B cell (primary cell): ENCODE measurements at regions not wholly inside any gene's neighbourhood (a gene's known extent, or its start where the extent isn't known, plus 50 kb on each side); places are given as distances from the start of the nearest gene placed in this dataset.

Experiments used
- ATAC-seq: fragments of 200-7000 bp; cut with Tn5 transposase; one replicate; pipeline ENCODE4 v1.10.0; 2021; ENCODE audit warnings: low read depth, mild to moderate bottlenecking, moderate number of reproducible peaks, moderate library complexity
- CTCF ChIA-PET: fragments of 350-600 bp; sonication (Branson Sonifier 250); formaldehyde crosslinking; loops from one replicate; lab custom pipeline; 2021; ENCODE audit warnings: antibody characterized with exemption, inconsistent platforms; lab: Charles Lee
- POLR2A ChIA-PET: fragments of 350-600 bp; sonication (Branson Sonifier 250); formaldehyde crosslinking; loops from one replicate; lab custom pipeline; 2021; ENCODE audit warnings: antibody characterized with exemption; lab: Charles Lee
- DNase-seq: peaks from one replicate; pipeline ENCODE4 v3.0.0; 2013
- H2AFZ ChIP-seq: 2 replicates; pipeline ENCODE4 v1.6.1; 2012; ENCODE audit warnings: mild to moderate bottlenecking, low read depth, low read length; ENCODE audit not compliant: insufficient read depth, poor library complexity, severe bottlenecking
- H3K27ac ChIP-seq, 2 donors: 1 replicate in 1 of 2; 2 replicates in 1 of 2; pipeline ENCODE4 v1.5.1; 2012 to 2013; ENCODE audit warnings: low read length in 2 of 2, mild to moderate bottlenecking in 2 of 2, moderate library complexity in 1 of 2
- H3K27me3 ChIP-seq, 4 experiments: fragments of 200-600 bp in 1 of 4; sonication (generic) in 1 of 4; replicated peaks in 1 of 4; 1 replicate in 2 of 4; 2 replicates in 2 of 4; pipeline versions ENCODE4 v1.6.1 to v1.7.0; 2013 to 2016; ENCODE audit warnings: low read length in 3 of 4, mild to moderate bottlenecking in 2 of 4, mixed read lengths in 1 of 4, moderate library complexity in 1 of 4; ENCODE audit not compliant: insufficient read depth in 4 of 4, control insufficient read depth in 3 of 4; ENCODE audit errors: control extremely low read depth in 1 of 4
- H3K36me3 ChIP-seq, 2 experiments: replicated peaks in 1 of 2; 1 replicate in 1 of 2; 2 replicates in 1 of 2; pipeline versions ENCODE4 v1.6.1 to v1.7.1; 2013; ENCODE audit warnings: low read length in 1 of 2; ENCODE audit not compliant: insufficient read depth in 2 of 2, control insufficient read depth in 1 of 2; ENCODE audit errors: control extremely low read depth in 1 of 2, extremely low read depth in 1 of 2
- H3K4me1 ChIP-seq, 2 donors: fragments of 200-600 bp in 1 of 2; sonication (generic) in 1 of 2; 1 replicate in 1 of 2; 2 replicates in 1 of 2; pipeline versions ENCODE4 v1.5.1 to v1.6.1; 2013 to 2017; ENCODE audit warnings: low read length in 2 of 2; ENCODE audit not compliant: control insufficient read depth in 2 of 2, insufficient read depth in 2 of 2
- H3K4me2 ChIP-seq: replicated peaks from 2 replicates; pipeline ENCODE3; 2012; ENCODE audit warnings: mild to moderate bottlenecking, low read depth, low read length; ENCODE audit not compliant: poor library complexity, severe bottlenecking
- H3K4me3 ChIP-seq, 5 experiments: fragments of 200-600 bp in 1 of 5; sonication (generic) in 1 of 5; 1 replicate in 3 of 5; 2 replicates in 2 of 5; pipeline versions ENCODE4 v1.5.1 to v1.7.0; 2011 to 2016; ENCODE audit warnings: low read length in 4 of 5, mild to moderate bottlenecking in 4 of 5, low read depth in 2 of 5, control low read depth in 1 of 5, moderate library complexity in 1 of 5; ENCODE audit not compliant: insufficient read depth in 1 of 5; ENCODE audit errors: control extremely low read depth in 1 of 5, extremely low read depth in 1 of 5
- H3K79me2 ChIP-seq: fragments of 200-600 bp; sonication (generic); one replicate; pipeline ENCODE4 v1.6.0; 2016; ENCODE audit warnings: low read length; ENCODE audit not compliant: control insufficient read depth, insufficient read depth
- H3K9ac ChIP-seq: fragments of 200-600 bp; sonication (generic); 2 replicates; pipeline ENCODE4 v1.6.1; 2017; ENCODE audit warnings: mild to moderate bottlenecking, low read length, moderate library complexity
- H3K9me3 ChIP-seq, 3 donors: one replicate each; pipeline versions ENCODE4 v1.6.1 to v1.7.1; 2013; ENCODE audit warnings: low read length in 2 of 3; ENCODE audit not compliant: control insufficient read depth in 2 of 3, insufficient read depth in 1 of 3; ENCODE audit errors: control extremely low read depth in 1 of 3
- H4K20me1 ChIP-seq: 2 replicates; pipeline ENCODE4 v1.6.0; 2012; ENCODE audit warnings: mild to moderate bottlenecking, low read length; ENCODE audit not compliant: insufficient read depth, control insufficient read depth, poor library complexity, severe bottlenecking
- H3K27ac Mint-ChIP-seq: one replicate; pipeline ENCODE4 v1.8.0; 2021; ENCODE audit warnings: mixed read lengths
- H3K27me3 Mint-ChIP-seq: one replicate; pipeline ENCODE4 v1.8.0; 2021; ENCODE audit warnings: mixed read lengths
- H3K4me1 Mint-ChIP-seq: one replicate; pipeline ENCODE4 v1.8.0; 2021; ENCODE audit warnings: mixed read lengths
- H3K4me3 Mint-ChIP-seq: one replicate; pipeline ENCODE4 v1.8.0; 2021; ENCODE audit warnings: mixed read lengths
- H3K9me3 Mint-ChIP-seq: one replicate; pipeline ENCODE4 v1.8.0; 2022; ENCODE audit warnings: mixed read lengths; ENCODE audit not compliant: insufficient read depth
- EZH2 ChIP-seq: IDR thresholded peaks from 2 replicates; pipeline ENCODE4 v1.6.1; 2012; ENCODE audit warnings: borderline replicate concordance, low read depth, mild to moderate bottlenecking, moderate library complexity, low read length; ENCODE audit not compliant: insufficient read depth, poor library complexity, severe bottlenecking
- WGBS: methylation state at CpG from one replicate; pipeline ENCODE4 v1.1.5; 2013; ENCODE audit warnings: missing lambda C conversion rate; ENCODE audit not compliant: insufficient coverage; 5-methylcytosine and 5-hydroxymethylcytosine counted together
- intact Hi-C: fragments of 100-400 bp; cut with micrococcal nuclease; formaldehyde crosslinking; loops from one replicate; pipeline ENCODE4 v1.10.0; 2022
- TF ChIP-seq, protein P1 (sequence below): fragments of 200-600 bp; IDR thresholded peaks from one replicate; pipeline ENCODE4 v1.8.0; 2022; ENCODE audit warnings: antibody characterized with exemption, mild to moderate bottlenecking

DNA sequence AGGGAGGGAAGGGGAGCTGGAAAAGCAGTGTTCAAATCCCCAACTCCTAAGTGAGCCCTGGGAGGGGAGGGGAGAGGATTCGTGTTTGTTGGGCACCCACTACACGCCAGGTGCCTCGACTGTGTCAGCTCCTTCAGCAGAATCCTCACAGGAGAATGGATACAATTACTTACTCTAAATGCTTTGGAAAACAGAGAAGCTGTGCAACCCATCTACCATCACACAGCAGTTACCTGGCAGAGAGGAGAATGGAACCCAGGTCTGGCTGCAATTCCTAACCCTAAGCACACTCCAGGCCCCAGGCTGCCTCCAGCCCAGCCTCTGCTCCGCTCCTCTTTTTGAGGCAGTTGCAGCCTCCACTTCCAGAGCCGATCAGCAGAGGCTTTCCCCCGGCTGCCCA lies 86.4 kb upstream of the PTPN1 start:
- Mint-ChIP-seq H3K4me1 (no peaks in the 10 kb centered on the region), H3K27me3 (peaks cover 19% of the 10 kb centered on the region), H3K4me3 (no peak overlapping the region), H3K27ac (no peak overlapping the region), H3K9me3 (no peaks in the 10 kb centered on the region)
- CTCF ChIA-PET: interaction anchor here (0.5 kb wide), 1 partner anchor 243 kb away, joined by 3 read pairs; no protein-coding TSS in a partner anchor
- Histone ChIP-seq H3K27me3 (peaks cover 0 to 17% (median 3%) of the 10 kb centered on the region in 4 experiments), H3K36me3 (no peaks in the 10 kb centered on the region), H4K20me1 (no peaks in the 10 kb centered on the region), H3K4me1 (no peaks in the 10 kb centered on the region), H3K9me3 (peaks cover 0 to 17% (median 4%) of the 10 kb centered on the region in 3 donors), H3K79me2 (no peaks in the 10 kb centered on the region), H3K4me2 (no peak overlapping the region), H3K4me3 (no peak overlapping the region), H2AFZ (no peak overlapping the region), H3K27ac (no peak overlapping the region), H3K9ac (no peak overlapping the region)
- DNase-seq (no peak), ATAC-seq (no peak)
- TF ChIP-seq, protein P1, sequence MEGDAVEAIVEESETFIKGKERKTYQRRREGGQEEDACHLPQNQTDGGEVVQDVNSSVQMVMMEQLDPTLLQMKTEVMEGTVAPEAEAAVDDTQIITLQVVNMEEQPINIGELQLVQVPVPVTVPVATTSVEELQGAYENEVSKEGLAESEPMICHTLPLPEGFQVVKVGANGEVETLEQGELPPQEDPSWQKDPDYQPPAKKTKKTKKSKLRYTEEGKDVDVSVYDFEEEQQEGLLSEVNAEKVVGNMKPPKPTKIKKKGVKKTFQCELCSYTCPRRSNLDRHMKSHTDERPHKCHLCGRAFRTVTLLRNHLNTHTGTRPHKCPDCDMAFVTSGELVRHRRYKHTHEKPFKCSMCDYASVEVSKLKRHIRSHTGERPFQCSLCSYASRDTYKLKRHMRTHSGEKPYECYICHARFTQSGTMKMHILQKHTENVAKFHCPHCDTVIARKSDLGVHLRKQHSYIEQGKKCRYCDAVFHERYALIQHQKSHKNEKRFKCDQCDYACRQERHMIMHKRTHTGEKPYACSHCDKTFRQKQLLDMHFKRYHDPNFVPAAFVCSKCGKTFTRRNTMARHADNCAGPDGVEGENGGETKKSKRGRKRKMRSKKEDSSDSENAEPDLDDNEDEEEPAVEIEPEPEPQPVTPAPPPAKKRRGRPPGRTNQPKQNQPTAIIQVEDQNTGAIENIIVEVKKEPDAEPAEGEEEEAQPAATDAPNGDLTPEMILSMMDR: no peak
- no peak for TF ChIP-seq EZH2
- POLR2A ChIA-PET: no interaction called here
- WGBS: 84% methylated on average over 3 of the region's 6 CpGs
- intact Hi-C loops: no loop called here

DNA sequence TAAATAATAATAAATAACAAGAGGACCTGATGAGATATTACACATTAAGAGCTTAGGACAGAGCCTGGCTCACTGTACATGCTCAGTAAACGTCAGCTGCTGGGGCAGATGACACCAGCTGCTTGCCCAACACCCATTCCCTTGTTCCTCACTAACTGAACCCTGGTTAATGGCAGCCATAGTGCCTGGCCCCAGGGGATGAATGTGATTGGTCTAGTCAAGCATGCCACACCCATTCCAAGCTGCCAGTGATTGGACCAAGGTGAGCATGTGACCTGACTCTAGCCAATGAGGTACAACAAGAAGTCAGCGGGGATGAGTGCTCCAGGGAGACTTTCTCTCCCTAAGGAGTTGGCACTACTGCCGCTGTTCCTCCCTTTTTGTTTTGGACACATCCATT lies 85.1 kb upstream of the PTPN1 start:
- intact Hi-C loops: no loop called here
- ATAC-seq: no peak

More for the DNA sequence above, 85.1 kb upstream of the PTPN1 start:
- H3K4me3 Mint-ChIP-seq: no peak overlapping the region
- no peaks in the 10 kb centered on the region for H3K4me1 Mint-ChIP-seq
- H2AFZ ChIP-seq: no peak overlapping the region
- H3K4me1 ChIP-seq: no peaks in the 10 kb centered on the region
- peaks cover 0 to 15% (median 1%) of the 10 kb centered on the region in 4 experiments for H3K27me3 ChIP-seq
- H3K9me3 ChIP-seq: peaks cover 0 to 17% (median 4%) of the 10 kb centered on the region in 3 donors
- H3K79me2 ChIP-seq: no peaks in the 10 kb centered on the region
- no peak for DNase-seq
- no peaks in the 10 kb centered on the region for H4K20me1 ChIP-seq
- 94% methylated on average over 2 of the region's 3 CpGs for WGBS
- no peaks in the 10 kb centered on the region for H3K9me3 Mint-ChIP-seq
- no peak overlapping the region for H3K27ac ChIP-seq
- no peak overlapping the region for H3K4me3 ChIP-seq
- H3K4me2 ChIP-seq: no peak overlapping the region
- TF ChIP-seq EZH2: no peak
- TF ChIP-seq, protein P1: no peak
- no peak overlapping the region for H3K9ac ChIP-seq
- CTCF ChIA-PET: no interaction called here
- H3K36me3 ChIP-seq: no peaks in the 10 kb centered on the region
- peaks cover 10% of the 10 kb centered on the region for H3K27me3 Mint-ChIP-seq
- POLR2A ChIA-PET: no interaction called here
- no peak overlapping the region for H3K27ac Mint-ChIP-seq
